Activated T-cell treated with anti-CD3 and anti-CD28 coated beads for 48 hours (primary cell): ENCODE measurements at regions not wholly inside any gene's neighbourhood (a gene's known extent, or its start where the extent isn't known, plus 50 kb on each side); places are given as distances from the start of the nearest gene placed in this dataset.

ENCODE experiments used
- DNase-seq: peaks from one replicate; pipeline ENCODE4 v3.0.0-alpha.2; 2020; ENCODE audit warnings: low read depth

GRCh38 chr16:64539811-64540371, 582.0 kb downstream of the CDH11 start:
- DNase-seq, result no peak

GRCh38 chr16:64534180-64534780, 587.6 kb downstream of the CDH11 start:
- DNase-seq, result no peak

- DNase-seq, result no peak
These were observed 589.2 kb downstream of the CDH11 start for GRCh38 chr16:64532691-64533090.

GRCh38 chr16:64532117-64532516, 589.7 kb downstream of the CDH11 start:
- no peak for DNase-seq

GRCh38 chr16:64531401-64531800, 590.5 kb downstream of the CDH11 start:
- DNase-seq, result no peak

- no peak for DNase-seq
These were observed 599.3 kb downstream of the CDH11 start for GRCh38 chr16:64522548-64522947.

GRCh38 chr16:64513871-64514270, 608.0 kb downstream of the CDH11 start:
- no peak for DNase-seq

GRCh38 chr16:64507240-64508024, 614.4 kb downstream of the CDH11 start:
- no peak for DNase-seq

GRCh38 chr16:64499211-64499610, 622.7 kb downstream of the CDH11 start:
- DNase-seq, result no peak

GRCh38 chr16:64498363-64498762, 623.5 kb downstream of the CDH11 start:
- DNase-seq, result no peak

GRCh38 chr16:64493709-64494108, 628.2 kb downstream of the CDH11 start:
- no peak for DNase-seq

GRCh38 chr16:64489449-64489848, 632.4 kb downstream of the CDH11 start:
- DNase-seq, result no peak

GRCh38 chr16:64486561-64486960, 635.3 kb downstream of the CDH11 start:
- no peak for DNase-seq

- DNase-seq, result no peak
These were observed 640.4 kb downstream of the CDH11 start for GRCh38 chr16:64481497-64481896.

- DNase-seq, result no peak
These were observed 643.5 kb downstream of the CDH11 start for GRCh38 chr16:64478252-64478906.

GRCh38 chr16:64475627-64476351, 646.1 kb downstream of the CDH11 start:
- DNase-seq, result no peak

- no peak for DNase-seq
These were observed 650.9 kb downstream of the CDH11 start for GRCh38 chr16:64470916-64471315.

GRCh38 chr16:64469906-64470702, 651.8 kb downstream of the CDH11 start:
- DNase-seq, result no peak

- no peak for DNase-seq
These were observed 652.5 kb downstream of the CDH11 start for GRCh38 chr16:64469351-64469750.

GRCh38 chr16:64468515-64469090, 653.3 kb downstream of the CDH11 start:
- no peak for DNase-seq

GRCh38 chr16:64459821-64460220, 662.0 kb downstream of the CDH11 start:
- no peak for DNase-seq
